ENCODE measurements at regions not wholly inside any gene's neighbourhood (a gene's known extent, or its start where the extent isn't known, plus 50 kb on each side); places are given as distances from the start of the nearest gene placed in this dataset.

DNA sequence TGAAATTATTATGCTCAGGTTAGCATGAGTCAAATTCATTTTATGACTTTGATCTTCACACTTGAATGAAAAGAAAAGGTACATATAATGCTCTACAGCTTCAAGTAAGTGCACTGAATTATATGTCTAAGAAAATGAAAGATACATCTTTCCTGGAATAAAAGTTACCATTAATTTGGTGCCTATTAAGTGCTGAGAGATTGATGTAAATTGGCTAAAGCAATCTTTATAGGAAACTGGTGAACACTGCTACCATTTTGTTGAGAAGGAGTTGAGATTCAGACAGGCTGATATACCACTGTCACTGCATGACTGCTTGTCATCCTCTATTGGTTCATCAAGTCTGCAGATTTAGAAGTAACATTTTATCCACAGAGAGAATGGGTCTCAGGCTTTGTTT, 416.8 kb upstream of the SPRY2 start:
- H3K4me3 Mint-ChIP-seq, result no peak overlapping the region
- no peaks in the 10 kb centered on the region for H3K36me3 Mint-ChIP-seq
- H3K27me3 Mint-ChIP-seq, result no peaks in the 10 kb centered on the region

DNA sequence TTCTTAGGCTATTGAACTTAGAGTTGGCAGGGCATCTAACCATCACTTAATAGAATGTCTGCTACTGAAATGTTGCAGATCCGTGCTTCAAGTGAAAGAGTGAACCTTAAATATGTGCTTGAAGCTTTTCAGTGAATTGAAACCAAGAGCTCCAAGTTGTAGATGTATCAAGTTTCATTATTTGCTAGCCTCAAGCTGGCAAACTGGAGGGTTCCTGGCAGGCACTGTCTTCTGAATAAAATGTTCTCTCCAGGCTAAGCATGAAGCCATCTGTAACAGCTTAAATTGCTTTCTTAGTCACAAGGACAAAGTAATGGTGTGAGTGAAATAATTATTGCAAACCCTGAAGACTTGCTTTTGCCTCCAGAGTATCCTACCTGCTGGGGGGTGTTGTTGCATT, 415.0 kb upstream of the SPRY2 start:
- H3K27ac Mint-ChIP-seq, result no peak overlapping the region
- peaks cover 3% of the 10 kb centered on the region for H3K9me3 Mint-ChIP-seq
- H3K4me3 Mint-ChIP-seq, result no peak overlapping the region
- no peaks in the 10 kb centered on the region for H3K36me3 Mint-ChIP-seq
- no peaks in the 10 kb centered on the region for H3K27me3 Mint-ChIP-seq
- no peaks in the 10 kb centered on the region for H3K4me1 Mint-ChIP-seq
- no peak for ATAC-seq

More for the DNA sequence above, 416.8 kb upstream of the SPRY2 start:
- ATAC-seq, result no peak
- Mint-ChIP-seq H3K9me3 (no peaks in the 10 kb centered on the region), H3K4me1 (no peaks in the 10 kb centered on the region), H3K27ac (no peak overlapping the region)

DNA sequence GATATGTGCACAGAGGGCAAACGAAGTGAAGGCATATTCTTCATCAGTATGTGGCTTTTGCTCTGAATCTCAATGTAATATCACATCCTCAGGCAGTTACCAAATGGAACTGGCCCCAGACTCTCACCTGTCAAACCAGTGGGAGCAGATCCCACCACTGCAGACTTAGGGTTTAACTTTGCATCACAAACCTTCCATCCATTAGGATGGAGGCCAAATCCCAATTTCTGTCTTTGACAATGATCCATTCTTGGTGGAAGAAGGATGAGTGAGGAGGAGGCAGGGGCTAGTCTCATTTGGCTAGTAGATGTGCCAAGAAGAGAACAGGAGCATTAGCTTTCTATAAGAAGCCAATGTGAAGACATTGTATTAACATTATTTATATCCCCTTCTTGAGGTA, 413.5 kb upstream of the SPRY2 start:
- Mint-ChIP-seq H3K27me3 (no peaks in the 10 kb centered on the region), H3K36me3 (no peaks in the 10 kb centered on the region), H3K4me3 (no peak overlapping the region), H3K9me3 (peaks cover 3% of the 10 kb centered on the region), H3K4me1 (no peaks in the 10 kb centered on the region), H3K27ac (no peak overlapping the region)
- no peak for ATAC-seq

DNA sequence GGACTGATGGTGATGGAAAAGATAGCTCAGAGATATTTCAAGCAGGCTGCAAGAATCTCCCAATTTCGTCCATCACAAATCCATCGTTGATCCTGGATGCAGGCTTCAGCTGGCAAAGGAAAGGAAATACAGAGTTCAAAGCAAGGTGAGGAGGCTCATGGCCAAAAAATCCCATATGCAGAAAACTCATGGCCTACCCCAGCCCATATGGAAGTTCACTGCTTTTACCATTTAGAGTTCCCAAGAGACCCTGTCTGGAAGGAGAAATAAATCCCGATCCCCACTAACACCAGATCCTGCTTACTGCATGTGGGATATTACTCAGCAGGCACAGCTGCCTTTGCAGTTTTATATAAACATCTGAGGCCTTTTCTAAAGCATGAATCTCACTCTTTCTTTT, 412.9 kb upstream of the SPRY2 start:
- no peaks in the 10 kb centered on the region for H3K36me3 Mint-ChIP-seq
- H3K4me1 Mint-ChIP-seq, result no peaks in the 10 kb centered on the region
- H3K9me3 Mint-ChIP-seq, result peaks cover 3% of the 10 kb centered on the region
- no peak for ATAC-seq
- H3K27me3 Mint-ChIP-seq, result no peaks in the 10 kb centered on the region
- H3K27ac Mint-ChIP-seq, result no peak overlapping the region
- no peak overlapping the region for H3K4me3 Mint-ChIP-seq

DNA sequence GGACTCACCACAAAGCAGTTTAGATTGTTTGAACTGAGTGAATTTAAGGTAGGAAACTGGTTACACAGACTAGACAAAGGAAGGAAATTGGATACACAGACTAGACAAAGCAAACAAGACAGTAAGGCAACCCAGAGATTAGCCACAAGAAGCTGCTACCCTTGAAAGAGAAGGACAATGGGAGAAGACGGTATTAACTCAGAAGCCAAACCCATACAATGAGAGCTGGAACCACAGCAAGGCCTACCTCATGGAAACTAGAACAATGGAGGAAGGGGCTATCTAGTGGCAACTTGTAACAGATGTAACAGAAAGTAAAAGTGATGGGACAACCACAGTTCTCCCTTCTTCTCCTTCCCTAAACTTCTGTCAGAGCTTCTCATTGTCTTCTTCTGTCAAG, 410.9 kb upstream of the SPRY2 start:
- Mint-ChIP-seq H3K36me3 (no peaks in the 10 kb centered on the region), H3K4me3 (no peak overlapping the region), H3K27ac (no peak overlapping the region), H3K4me1 (no peaks in the 10 kb centered on the region), H3K27me3 (no peaks in the 10 kb centered on the region), H3K9me3 (peaks cover 3% of the 10 kb centered on the region)
- no peak for ATAC-seq

DNA sequence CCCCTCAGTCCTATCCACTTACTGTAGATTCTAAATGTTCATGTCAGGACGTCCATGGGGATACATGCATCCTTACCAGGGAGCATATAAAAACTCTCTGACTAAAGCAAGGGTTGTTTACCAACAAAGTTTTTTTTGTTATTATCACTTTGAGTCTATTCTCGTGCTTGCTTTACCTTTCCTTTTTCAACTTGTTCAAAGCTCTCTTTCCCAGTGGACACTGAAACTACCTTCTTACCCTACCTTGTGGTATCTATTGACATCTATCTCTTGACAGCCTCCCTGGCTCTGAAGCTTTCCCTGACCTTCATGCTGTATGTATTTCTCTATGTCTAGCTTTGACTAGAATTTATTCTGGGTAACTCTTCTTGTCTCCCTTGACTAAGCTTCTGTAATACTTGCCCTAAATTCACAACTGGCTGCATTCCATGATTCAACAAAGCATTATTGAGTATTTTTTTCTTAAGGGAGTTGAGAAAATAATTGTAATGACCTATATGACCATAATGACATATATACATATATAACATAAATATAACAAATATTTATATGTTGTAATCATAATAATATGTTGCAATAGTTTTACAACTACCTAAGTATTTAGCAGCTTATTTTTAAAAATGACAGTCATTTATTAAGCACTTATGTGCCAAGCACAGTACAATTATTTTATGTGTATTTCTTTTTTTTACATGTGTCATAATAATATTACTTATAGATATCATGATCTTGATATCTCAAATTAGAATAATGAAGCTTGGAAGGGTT, 403.4 kb upstream of the SPRY2 start:
- no peak for ATAC-seq
- Mint-ChIP-seq H3K36me3 (no peaks in the 10 kb centered on the region), H3K4me3 (no peak overlapping the region), H3K9me3 (peaks cover 3% of the 10 kb centered on the region), H3K27me3 (no peaks in the 10 kb centered on the region), H3K27ac (no peak overlapping the region), H3K4me1 (no peaks in the 10 kb centered on the region)

DNA sequence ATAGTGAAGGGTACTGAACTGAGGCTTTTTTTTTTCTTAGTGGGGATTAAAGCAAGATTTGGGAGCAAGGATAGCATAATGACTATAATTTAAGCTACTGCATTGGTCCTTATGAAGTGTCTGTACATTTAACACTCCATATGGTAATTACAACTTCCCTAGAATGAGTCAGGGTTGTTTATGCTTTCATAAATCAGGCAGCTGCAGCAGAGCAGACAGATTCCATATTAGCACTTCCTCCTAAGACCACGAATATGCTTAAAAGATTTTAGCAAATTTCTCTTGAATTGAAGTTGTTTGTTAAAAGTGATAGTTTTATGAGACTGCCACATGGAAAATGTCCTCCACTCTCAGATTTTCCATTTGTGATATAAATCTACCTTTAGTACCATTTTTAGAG, 401.1 kb upstream of the SPRY2 start:
- Mint-ChIP-seq H3K27ac (no peak overlapping the region), H3K4me3 (no peak overlapping the region), H3K27me3 (no peaks in the 10 kb centered on the region), H3K9me3 (peaks cover 8% of the 10 kb centered on the region), H3K36me3 (no peaks in the 10 kb centered on the region), H3K4me1 (no peaks in the 10 kb centered on the region)
- ATAC-seq, result no peak

DNA sequence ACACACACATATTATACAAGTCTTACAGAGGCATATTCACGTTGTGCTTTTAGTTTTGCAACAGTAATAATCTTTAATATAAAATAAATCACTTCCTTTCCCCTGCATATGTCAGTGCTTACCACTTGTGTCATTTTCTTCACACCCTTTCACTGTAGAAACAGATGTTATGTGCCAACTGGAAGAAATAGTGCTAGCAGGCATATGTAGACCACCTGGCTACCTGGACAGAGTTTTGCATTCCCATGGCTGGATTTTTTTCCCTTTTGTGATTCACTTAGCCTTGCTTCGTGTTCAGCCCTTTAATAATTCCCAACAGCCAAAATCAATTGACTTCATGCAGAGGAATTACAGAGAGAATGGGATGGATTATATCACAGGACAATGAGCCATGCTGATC, 399.1 kb upstream of the SPRY2 start:
- ATAC-seq, result no peak
- Mint-ChIP-seq H3K4me1 (no peaks in the 10 kb centered on the region), H3K36me3 (no peaks in the 10 kb centered on the region), H3K27ac (no peak overlapping the region), H3K9me3 (peaks cover 5% of the 10 kb centered on the region), H3K27me3 (no peaks in the 10 kb centered on the region), H3K4me3 (no peak overlapping the region)

DNA sequence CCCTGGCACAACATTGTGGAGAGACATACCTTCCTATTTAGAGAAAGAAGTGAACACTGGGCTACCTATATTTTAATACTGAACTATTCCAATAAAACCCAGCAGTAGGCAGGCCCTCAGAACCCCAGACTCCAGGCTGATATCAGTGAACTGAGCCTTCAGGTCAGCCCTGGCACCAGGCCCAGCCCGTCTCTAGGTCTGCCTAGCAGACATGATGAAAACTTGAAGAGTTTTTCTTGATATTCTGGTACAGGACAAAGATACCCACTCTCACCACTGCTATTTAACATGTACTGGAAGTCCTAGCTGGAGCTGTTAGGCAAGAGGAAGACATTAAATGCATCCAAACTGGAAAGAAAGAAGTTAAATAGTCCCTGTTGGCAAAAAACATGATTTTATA, 396.6 kb upstream of the SPRY2 start:
- H3K36me3 Mint-ChIP-seq, result no peaks in the 10 kb centered on the region
- ATAC-seq, result no peak
- H3K27me3 Mint-ChIP-seq, result no peaks in the 10 kb centered on the region
- H3K4me3 Mint-ChIP-seq, result no peak overlapping the region
- peaks cover 5% of the 10 kb centered on the region for H3K9me3 Mint-ChIP-seq
- no peak overlapping the region for H3K27ac Mint-ChIP-seq
- H3K4me1 Mint-ChIP-seq, result no peaks in the 10 kb centered on the region

DNA sequence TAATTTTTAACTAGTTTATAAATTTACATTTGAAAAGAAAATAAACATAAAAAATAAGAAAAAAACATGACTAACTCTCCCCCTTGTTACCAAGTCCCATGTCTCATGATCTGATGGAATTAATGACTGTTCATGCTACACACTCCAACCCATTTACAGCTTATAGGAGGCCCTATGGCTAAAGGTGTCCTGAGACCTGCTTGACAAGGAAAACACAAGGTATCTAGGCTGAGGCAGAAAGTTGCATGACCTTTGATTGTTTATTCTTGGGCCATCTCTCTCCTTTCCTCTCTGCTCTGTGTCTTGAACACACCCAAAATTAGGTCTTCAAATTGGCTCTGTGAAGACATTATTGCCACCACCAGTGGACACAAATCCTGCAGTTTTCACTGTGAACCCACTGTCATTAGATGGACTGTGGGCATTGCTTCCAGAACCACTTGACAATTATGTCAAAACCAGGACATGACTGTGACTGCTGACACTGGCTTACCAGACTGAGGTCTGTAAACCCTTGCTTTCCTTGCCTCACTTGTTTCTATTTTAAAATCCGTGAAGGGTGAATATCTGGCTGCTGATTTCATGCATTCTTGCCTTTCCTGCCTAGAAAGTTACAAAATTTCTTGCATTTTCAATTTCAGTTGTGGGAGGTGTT, 386.5 kb upstream of the SPRY2 start:
- Mint-ChIP-seq H3K4me1 (no peaks in the 10 kb centered on the region), H3K9me3 (peaks cover 3% of the 10 kb centered on the region), H3K4me3 (no peak overlapping the region), H3K27me3 (no peaks in the 10 kb centered on the region), H3K27ac (no peak overlapping the region), H3K36me3 (no peaks in the 10 kb centered on the region)
- no peak for ATAC-seq

DNA sequence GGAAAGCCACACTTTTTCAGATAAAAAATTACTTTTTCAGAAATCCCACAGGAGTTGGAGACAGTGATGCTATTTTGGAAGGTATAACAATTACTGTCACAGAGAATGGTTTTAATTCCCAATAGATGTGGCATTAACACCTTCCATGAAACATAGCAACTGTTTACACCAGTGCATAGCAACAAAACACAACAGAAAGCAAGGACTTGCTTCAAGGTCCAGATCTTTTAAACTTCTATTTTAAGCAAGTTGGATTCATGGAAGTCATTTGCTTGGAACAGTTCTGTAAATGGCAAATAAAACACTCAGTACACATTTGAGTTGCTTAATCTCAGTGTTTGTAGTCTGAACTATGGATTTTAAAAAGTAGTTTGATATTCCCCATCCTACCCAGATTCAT, 385.9 kb upstream of the SPRY2 start:
- no peak for ATAC-seq
- Mint-ChIP-seq H3K9me3 (peaks cover 3% of the 10 kb centered on the region), H3K36me3 (no peaks in the 10 kb centered on the region), H3K27me3 (no peaks in the 10 kb centered on the region), H3K4me1 (no peaks in the 10 kb centered on the region), H3K4me3 (no peak overlapping the region), H3K27ac (no peak overlapping the region)

DNA sequence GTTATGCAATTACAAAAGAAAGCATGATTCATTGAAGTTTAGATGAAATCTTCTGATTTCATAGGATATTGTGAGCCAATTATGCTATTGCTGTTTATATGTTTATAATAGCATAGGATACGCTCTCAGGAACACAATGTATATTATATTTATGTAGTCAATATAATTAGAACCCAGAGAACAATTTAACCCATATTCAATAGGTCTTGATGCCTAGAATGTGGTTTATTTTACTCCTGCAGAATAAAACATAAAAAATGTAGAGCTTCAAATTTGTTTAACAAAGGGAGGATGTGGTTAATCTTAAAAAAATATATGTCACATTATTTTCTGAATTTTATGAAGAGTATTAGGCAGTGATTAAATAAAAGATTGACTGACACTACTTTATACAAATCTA, 380.8 kb upstream of the SPRY2 start:
- peaks cover 3% of the 10 kb centered on the region for H3K9me3 Mint-ChIP-seq
- H3K4me1 Mint-ChIP-seq, result no peaks in the 10 kb centered on the region
- no peaks in the 10 kb centered on the region for H3K36me3 Mint-ChIP-seq
- H3K27ac Mint-ChIP-seq, result no peak overlapping the region
- no peak overlapping the region for H3K4me3 Mint-ChIP-seq
- no peak for ATAC-seq
- no peaks in the 10 kb centered on the region for H3K27me3 Mint-ChIP-seq

DNA sequence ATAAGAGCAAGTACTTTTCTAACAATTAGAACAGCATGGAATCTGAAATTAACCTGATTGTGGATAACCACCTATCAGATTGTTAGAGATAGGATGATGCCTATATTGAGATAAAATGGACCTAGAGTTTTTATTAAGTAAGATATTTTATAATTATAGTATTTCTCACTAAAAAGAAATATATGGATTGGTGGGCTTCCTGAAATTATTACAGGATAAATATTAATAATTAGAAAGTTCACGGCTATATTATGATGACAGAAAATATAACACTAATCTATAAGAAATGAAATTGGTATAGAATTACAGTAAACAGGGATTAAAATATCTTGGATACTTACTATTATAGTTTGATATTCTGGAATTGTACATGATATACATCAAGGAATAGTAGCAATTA, 378.0 kb upstream of the SPRY2 start:
- Mint-ChIP-seq H3K27me3 (no peaks in the 10 kb centered on the region), H3K27ac (no peak overlapping the region), H3K4me1 (no peaks in the 10 kb centered on the region), H3K9me3 (peaks cover 3% of the 10 kb centered on the region), H3K36me3 (no peaks in the 10 kb centered on the region), H3K4me3 (no peak overlapping the region)
- no peak for ATAC-seq

DNA sequence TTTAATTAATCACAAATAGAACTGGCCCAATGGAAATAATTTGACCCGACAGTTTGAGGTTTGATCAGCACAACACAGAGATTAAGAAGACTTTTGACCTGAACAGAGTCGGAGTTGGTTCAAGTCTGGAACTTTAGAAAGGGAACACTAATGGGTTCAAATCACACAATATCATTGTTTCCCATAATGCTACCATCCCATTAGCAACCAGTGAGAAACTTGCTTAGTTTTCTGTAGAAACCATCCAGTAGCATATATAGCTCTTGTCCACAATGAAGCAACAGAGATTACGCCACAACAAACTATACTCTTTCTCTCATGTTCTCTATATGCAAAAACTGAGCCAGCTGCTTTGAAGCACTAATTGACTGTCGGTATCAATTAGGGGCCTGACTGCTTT, 376.9 kb upstream of the SPRY2 start:
- no peak overlapping the region for H3K4me3 Mint-ChIP-seq
- ATAC-seq, result no peak
- peaks cover 3% of the 10 kb centered on the region for H3K9me3 Mint-ChIP-seq
- H3K27ac Mint-ChIP-seq, result no peak overlapping the region
- no peaks in the 10 kb centered on the region for H3K4me1 Mint-ChIP-seq
- H3K27me3 Mint-ChIP-seq, result no peaks in the 10 kb centered on the region
- H3K36me3 Mint-ChIP-seq, result no peaks in the 10 kb centered on the region

DNA sequence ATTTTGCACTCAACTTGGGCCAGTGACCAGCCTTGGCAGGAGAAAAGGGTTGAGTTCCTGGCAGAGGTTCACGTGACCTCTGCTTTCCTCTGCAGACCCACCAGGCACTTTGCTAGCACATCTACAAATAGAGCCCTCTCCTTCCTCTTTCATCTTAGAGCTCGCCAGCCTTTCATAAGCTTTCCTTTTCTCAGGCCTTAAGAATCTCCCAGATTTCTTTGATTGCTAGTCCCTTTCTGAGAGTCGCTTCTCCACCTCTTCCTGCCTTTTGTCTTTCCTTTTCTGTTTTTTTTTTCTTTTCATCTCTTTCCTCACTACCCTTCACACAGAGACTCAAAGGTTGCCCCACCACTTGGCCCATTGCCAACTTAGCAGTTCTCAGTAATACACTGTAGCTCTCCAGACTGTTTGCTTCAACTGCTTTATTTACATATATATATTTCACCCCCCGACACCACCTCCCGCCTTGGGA, 375.7 kb upstream of the SPRY2 start:
- H3K36me3 Mint-ChIP-seq, result no peaks in the 10 kb centered on the region
- H3K4me1 Mint-ChIP-seq, result no peaks in the 10 kb centered on the region
- H3K9me3 Mint-ChIP-seq, result peaks cover 3% of the 10 kb centered on the region
- H3K27ac Mint-ChIP-seq, result no peak overlapping the region
- no peak for ATAC-seq
- no peaks in the 10 kb centered on the region for H3K27me3 Mint-ChIP-seq
- H3K4me3 Mint-ChIP-seq, result peak overlapping the region; percentile 1

DNA sequence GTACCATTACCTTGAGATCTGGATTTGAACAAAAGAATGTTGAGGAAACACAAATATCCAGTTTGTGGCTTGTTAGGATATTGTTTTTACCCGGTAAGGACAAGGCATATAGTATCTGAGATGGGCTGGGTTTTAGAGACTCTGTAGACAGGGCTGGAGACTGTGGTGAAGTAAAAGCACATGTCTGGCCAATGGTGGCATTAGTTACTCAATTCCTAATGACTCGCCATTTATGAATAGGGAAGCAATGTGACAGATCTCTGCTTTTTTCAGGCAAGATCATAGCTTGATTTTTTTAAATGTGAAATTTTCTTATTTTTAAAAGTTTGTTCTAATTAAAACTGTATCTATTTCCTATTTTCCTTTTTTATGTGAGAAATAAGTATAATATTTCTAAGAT, 371.1 kb upstream of the SPRY2 start:
- H3K4me1 Mint-ChIP-seq, result no peaks in the 10 kb centered on the region
- no peak overlapping the region for H3K4me3 Mint-ChIP-seq
- H3K36me3 Mint-ChIP-seq, result no peaks in the 10 kb centered on the region
- H3K9me3 Mint-ChIP-seq, result peaks cover 3% of the 10 kb centered on the region
- no peak overlapping the region for H3K27ac Mint-ChIP-seq
- no peaks in the 10 kb centered on the region for H3K27me3 Mint-ChIP-seq
- no peak for ATAC-seq
